ENCODE measurements at regions not wholly inside any gene's neighbourhood (a gene's known extent, or its start where the extent isn't known, plus 50 kb on each side); places are given as distances from the start of the nearest gene placed in this dataset.

- no peak for DNase-seq
Observed at GRCh38 chr1:201754353-201754752, 74.6 kb upstream of the IPO9 start.

GRCh38 chr1:201755200-201755599, 73.8 kb upstream of the IPO9 start:
- no peak for DNase-seq

- DNase-seq: no peak
Observed at GRCh38 chr1:201756406-201756805, 72.6 kb upstream of the IPO9 start.

GRCh38 chr1:201758499-201759050, 70.4 kb upstream of the IPO9 start:
- DNase-seq: no peak

- no peak for DNase-seq
Observed at GRCh38 chr1:201759194-201759815, 69.7 kb upstream of the IPO9 start.

- no peak for DNase-seq
Observed at GRCh38 chr1:201760516-201760915, 68.4 kb upstream of the IPO9 start.

GRCh38 chr1:201761178-201761577, 67.8 kb upstream of the IPO9 start:
- no peak for DNase-seq

GRCh38 chr1:201761871-201762270, 67.1 kb upstream of the IPO9 start:
- no peak for DNase-seq

GRCh38 chr1:201762381-201762780, 66.6 kb upstream of the IPO9 start:
- no peak for DNase-seq

- DNase-seq: no peak
Observed at GRCh38 chr1:201763455-201764140, 65.4 kb upstream of the IPO9 start.

- DNase-seq: no peak
Observed at GRCh38 chr1:201764166-201764565, 64.8 kb upstream of the IPO9 start.

GRCh38 chr1:201764579-201764978, 64.4 kb upstream of the IPO9 start:
- DNase-seq: no peak

GRCh38 chr1:201766131-201766866, 62.7 kb upstream of the IPO9 start:
- DNase-seq: no peak

GRCh38 chr1:201767339-201767738, 61.6 kb upstream of the IPO9 start:
- no peak for DNase-seq

GRCh38 chr1:201769072-201769471, 59.9 kb upstream of the IPO9 start:
- DNase-seq: no peak

GRCh38 chr1:201769966-201770365, 59.0 kb upstream of the IPO9 start:
- no peak for DNase-seq

- DNase-seq: no peak
Observed at GRCh38 chr1:201771466-201771865, 57.5 kb upstream of the IPO9 start.

- no peak for DNase-seq
Observed at GRCh38 chr1:201772178-201772577, 56.8 kb upstream of the IPO9 start.

GRCh38 chr1:201773764-201774163, 55.2 kb upstream of the IPO9 start:
- DNase-seq: no peak

- no peak for DNase-seq
Observed at GRCh38 chr1:201774224-201774982, 54.6 kb upstream of the IPO9 start.

- DNase-seq: no peak
Observed at GRCh38 chr1:201774983-201775344, 54.0 kb upstream of the IPO9 start.

- no peak for DNase-seq
Observed at GRCh38 chr1:201775380-201775779, 53.6 kb upstream of the IPO9 start.
